IPS-18a (cell line): ENCODE measurements at regions not wholly inside any gene's neighbourhood (a gene's known extent, or its start where the extent isn't known, plus 50 kb on each side); places are given as distances from the start of the nearest gene placed in this dataset.

Experiments used
- H3K27ac ChIP-seq: one replicate; pipeline ENCODE4 v1.5.1; 2013; ENCODE audit warnings: low read length
- H3K27me3 ChIP-seq: one replicate; pipeline ENCODE4 v1.6.1; 2013; ENCODE audit warnings: mild to moderate bottlenecking, low read length; ENCODE audit not compliant: control insufficient read depth, insufficient read depth
- H3K36me3 ChIP-seq: one replicate; pipeline ENCODE4 v1.6.1; 2013; ENCODE audit warnings: low read depth, low read length; ENCODE audit not compliant: control insufficient read depth
- H3K4me1 ChIP-seq: one replicate; pipeline ENCODE4 v1.6.1; 2013; ENCODE audit warnings: low read depth, low read length; ENCODE audit not compliant: control insufficient read depth
- H3K4me3 ChIP-seq: one replicate; pipeline ENCODE4 v1.5.1; 2013; ENCODE audit warnings: low read length
- H3K9ac ChIP-seq: one replicate; pipeline ENCODE4 v1.6.1; 2013; ENCODE audit warnings: mild to moderate bottlenecking, low read length, moderate library complexity
- H3K9me3 ChIP-seq: one replicate; pipeline ENCODE4 v1.6.1; 2013; ENCODE audit warnings: low read depth, low read length; ENCODE audit not compliant: control insufficient read depth

GRCh38 chr5:74332006-74332405 lies 308.5 kb downstream of the ENC1 start:
- H3K9me3 ChIP-seq, result no peaks in the 10 kb centered on the region
- no peaks in the 10 kb centered on the region for H3K27me3 ChIP-seq
- H3K4me3 ChIP-seq, result no peak overlapping the region
- no peak overlapping the region for H3K9ac ChIP-seq
- no peak overlapping the region for H3K27ac ChIP-seq
- no peaks in the 10 kb centered on the region for H3K4me1 ChIP-seq
- no peaks in the 10 kb centered on the region for H3K36me3 ChIP-seq

GRCh38 chr5:74328221-74328630 lies 312.3 kb downstream of the ENC1 start:
- no peaks in the 10 kb centered on the region for H3K36me3 ChIP-seq
- no peak overlapping the region for H3K4me3 ChIP-seq
- no peaks in the 10 kb centered on the region for H3K9me3 ChIP-seq
- H3K9ac ChIP-seq, result no peak overlapping the region
- no peaks in the 10 kb centered on the region for H3K4me1 ChIP-seq
- H3K27me3 ChIP-seq, result no peaks in the 10 kb centered on the region
- no peak overlapping the region for H3K27ac ChIP-seq

DNA sequence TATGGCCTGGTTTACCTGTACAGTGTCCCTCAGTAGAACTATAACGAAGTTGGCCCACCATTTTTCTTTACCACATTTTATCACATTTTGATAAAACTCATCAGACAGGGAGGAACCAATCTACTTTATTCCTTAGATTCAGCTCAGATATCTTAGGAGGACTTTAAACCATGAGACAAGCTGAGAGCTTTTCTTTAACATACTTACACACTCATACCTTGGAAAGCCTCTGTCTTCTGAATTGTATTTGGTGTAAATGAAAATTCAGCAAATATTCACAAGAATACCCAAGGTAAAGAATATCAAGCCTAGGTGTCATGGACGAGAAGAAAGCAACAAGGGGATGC lies 313.2 kb downstream of the ENC1 start:
- Histone ChIP-seq H3K36me3 (no peaks in the 10 kb centered on the region), H3K27ac (no peak overlapping the region), H3K9me3 (no peaks in the 10 kb centered on the region), H3K4me3 (no peak overlapping the region), H3K27me3 (no peaks in the 10 kb centered on the region), H3K9ac (no peak overlapping the region), H3K4me1 (no peaks in the 10 kb centered on the region)

DNA sequence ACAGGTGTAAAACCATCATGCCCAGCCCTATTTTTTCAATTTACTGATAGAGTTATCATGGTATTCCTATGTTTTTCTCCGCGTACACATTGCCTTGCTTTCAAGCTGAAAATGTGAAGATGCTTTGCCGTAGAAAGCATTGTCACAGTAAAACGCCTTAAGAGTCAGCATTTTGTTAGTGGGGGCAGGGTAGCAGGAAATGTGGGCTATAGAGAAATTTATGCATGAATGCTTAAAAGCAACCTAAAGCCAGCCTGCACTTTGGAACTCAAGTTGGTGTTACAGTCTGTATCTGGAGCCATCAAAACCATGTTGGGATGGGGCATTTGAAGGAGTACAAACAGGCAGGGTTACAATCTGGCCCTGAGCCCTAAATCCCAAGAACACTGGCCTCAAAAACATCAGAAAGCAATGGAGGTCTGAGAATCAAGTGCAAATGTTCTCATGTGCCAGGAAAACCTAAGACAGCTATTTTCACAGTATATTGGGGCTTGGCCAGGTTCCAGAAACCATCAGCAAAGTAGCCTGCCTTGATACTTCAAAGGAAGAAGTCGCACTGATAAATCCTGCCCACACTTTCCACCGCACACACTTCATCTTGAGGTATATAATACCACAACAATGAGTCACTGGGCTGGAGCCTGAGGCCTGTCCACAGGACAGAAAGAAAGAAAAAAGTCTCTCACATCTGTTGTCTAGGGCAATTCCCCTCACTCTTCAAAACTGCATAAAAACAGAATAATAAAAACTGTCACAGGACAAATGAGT lies 313.8 kb downstream of the ENC1 start:
- Histone ChIP-seq H3K27me3 (no peaks in the 10 kb centered on the region), H3K27ac (no peak overlapping the region), H3K9me3 (no peaks in the 10 kb centered on the region), H3K4me3 (no peak overlapping the region), H3K4me1 (no peaks in the 10 kb centered on the region), H3K9ac (no peak overlapping the region), H3K36me3 (no peaks in the 10 kb centered on the region)

DNA sequence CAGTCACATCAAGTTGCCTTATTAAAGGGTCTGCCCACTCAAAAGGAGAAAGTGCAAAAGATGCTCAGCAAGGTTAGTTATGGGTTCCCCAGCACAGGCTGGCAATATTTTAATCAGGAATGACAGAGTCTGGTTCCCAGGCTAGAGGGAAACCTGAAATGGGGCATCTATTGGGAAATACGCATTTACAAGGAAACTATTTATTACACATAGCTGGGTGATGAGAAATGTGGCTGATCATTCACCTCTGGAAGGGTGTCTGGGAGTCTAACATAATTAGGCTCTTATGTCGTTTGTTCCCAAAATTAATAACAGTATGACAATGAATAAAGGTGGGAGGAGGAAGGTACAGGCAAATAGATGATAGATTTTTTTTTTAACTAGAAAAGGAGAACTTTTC lies 314.7 kb downstream of the ENC1 start:
- Histone ChIP-seq H3K27ac (no peak overlapping the region), H3K36me3 (no peaks in the 10 kb centered on the region)

GRCh38 chr5:74324556-74324955 lies 316.0 kb downstream of the ENC1 start:
- H3K27me3 ChIP-seq, result no peaks in the 10 kb centered on the region
- no peak overlapping the region for H3K9ac ChIP-seq
- H3K36me3 ChIP-seq, result no peaks in the 10 kb centered on the region
- no peaks in the 10 kb centered on the region for H3K9me3 ChIP-seq
- no peak overlapping the region for H3K27ac ChIP-seq
- no peak overlapping the region for H3K4me3 ChIP-seq
- H3K4me1 ChIP-seq, result no peaks in the 10 kb centered on the region

More for the DNA sequence above, 314.7 kb downstream of the ENC1 start:
- Histone ChIP-seq H3K9ac (no peak overlapping the region), H3K27me3 (no peaks in the 10 kb centered on the region), H3K4me1 (no peaks in the 10 kb centered on the region), H3K4me3 (no peak overlapping the region), H3K9me3 (no peaks in the 10 kb centered on the region)

- no peak overlapping the region for H3K27ac ChIP-seq
- no peak overlapping the region for H3K9ac ChIP-seq
- no peaks in the 10 kb centered on the region for H3K36me3 ChIP-seq
- H3K4me3 ChIP-seq, result no peak overlapping the region
- H3K9me3 ChIP-seq, result no peaks in the 10 kb centered on the region
- no peaks in the 10 kb centered on the region for H3K4me1 ChIP-seq
- no peaks in the 10 kb centered on the region for H3K27me3 ChIP-seq
Observed at GRCh38 chr5:74322944-74323343, 317.6 kb downstream of the ENC1 start.

DNA sequence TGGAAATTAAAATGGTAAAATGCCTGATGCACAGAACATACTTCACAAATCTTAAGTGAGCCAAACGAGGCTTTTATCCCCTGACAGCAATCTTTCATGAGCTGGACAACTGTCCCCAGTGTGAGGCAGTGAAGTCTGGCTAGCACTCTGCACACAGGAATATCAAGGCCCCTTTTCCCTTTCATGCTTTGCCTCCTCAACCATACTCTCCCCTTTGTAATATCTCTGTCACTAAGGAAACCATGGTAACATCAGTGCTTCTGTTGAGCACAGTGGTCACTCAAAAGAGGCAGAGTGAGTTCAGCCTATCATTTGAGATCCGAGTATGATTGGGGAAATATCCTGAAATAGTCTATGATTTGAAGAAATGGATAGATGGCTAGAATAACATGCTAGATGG lies 318.3 kb downstream of the ENC1 start:
- no peaks in the 10 kb centered on the region for H3K27me3 ChIP-seq

GRCh38 chr5:74321326-74321725 lies 319.2 kb downstream of the ENC1 start:
- Histone ChIP-seq H3K9me3 (no peaks in the 10 kb centered on the region), H3K27me3 (no peaks in the 10 kb centered on the region), H3K27ac (no peak overlapping the region), H3K4me3 (no peak overlapping the region), H3K9ac (no peak overlapping the region), H3K4me1 (no peaks in the 10 kb centered on the region), H3K36me3 (no peaks in the 10 kb centered on the region)

More for the DNA sequence above, 318.3 kb downstream of the ENC1 start:
- no peaks in the 10 kb centered on the region for H3K36me3 ChIP-seq
- no peaks in the 10 kb centered on the region for H3K9me3 ChIP-seq
- H3K27ac ChIP-seq, result no peak overlapping the region
- no peaks in the 10 kb centered on the region for H3K4me1 ChIP-seq
- H3K4me3 ChIP-seq, result no peak overlapping the region
- no peak overlapping the region for H3K9ac ChIP-seq

DNA sequence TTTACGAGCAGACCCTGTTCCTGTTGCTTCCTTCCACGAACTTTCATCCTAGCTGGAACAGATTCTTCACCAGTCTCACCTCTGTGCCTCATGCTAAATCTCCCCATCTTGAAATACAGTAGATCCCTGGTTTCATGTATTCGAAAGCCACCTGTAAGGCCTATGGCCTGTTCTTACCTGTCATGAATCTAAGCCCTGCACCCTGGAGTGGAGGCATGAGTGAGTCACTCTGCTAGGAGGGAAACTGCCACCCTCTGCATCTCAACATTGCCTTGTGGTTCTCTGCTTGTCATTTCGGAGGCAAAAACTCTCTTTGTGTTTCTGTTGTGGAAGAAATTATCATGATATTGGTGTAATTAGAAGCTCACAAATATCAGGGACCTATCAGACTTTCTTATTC lies 320.0 kb downstream of the ENC1 start:
- Histone ChIP-seq H3K4me1 (no peaks in the 10 kb centered on the region), H3K27me3 (no peaks in the 10 kb centered on the region), H3K27ac (no peak overlapping the region), H3K9me3 (no peaks in the 10 kb centered on the region), H3K9ac (no peak overlapping the region), H3K4me3 (no peak overlapping the region), H3K36me3 (no peaks in the 10 kb centered on the region)

GRCh38 chr5:74319076-74319475 lies 321.5 kb downstream of the ENC1 start:
- Histone ChIP-seq H3K4me1 (no peaks in the 10 kb centered on the region), H3K9me3 (no peaks in the 10 kb centered on the region), H3K4me3 (no peak overlapping the region), H3K36me3 (no peaks in the 10 kb centered on the region), H3K27ac (no peak overlapping the region), H3K9ac (no peak overlapping the region), H3K27me3 (no peaks in the 10 kb centered on the region)

DNA sequence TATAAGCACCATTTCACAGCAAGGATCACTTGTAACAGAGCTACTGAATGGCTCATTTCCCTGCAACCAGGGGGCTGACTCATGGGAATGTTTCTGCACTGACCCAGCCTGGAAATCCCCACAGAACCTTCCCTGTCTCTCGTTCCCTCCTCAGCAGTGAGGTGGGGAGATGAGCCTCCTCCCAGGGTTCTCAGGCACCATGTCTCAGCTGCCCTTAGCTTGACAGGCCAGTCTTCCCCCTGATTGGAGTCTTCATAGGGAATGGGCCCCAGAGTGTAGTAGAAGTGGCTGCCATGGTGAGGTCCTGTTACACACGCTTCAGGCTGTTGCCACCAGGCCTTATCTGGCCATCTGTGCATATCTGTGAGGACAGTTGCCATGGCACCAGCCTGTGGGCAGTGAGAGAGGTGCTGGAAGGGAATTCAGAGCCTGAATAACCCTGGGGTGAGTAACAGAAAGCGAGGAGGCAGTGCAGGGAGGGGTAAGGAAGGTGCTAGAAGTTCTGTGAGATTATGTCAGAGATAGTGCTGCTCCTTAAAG lies 324.4 kb downstream of the ENC1 start:
- Histone ChIP-seq H3K36me3 (no peaks in the 10 kb centered on the region), H3K27ac (no peak overlapping the region), H3K4me3 (no peak overlapping the region), H3K9ac (no peak overlapping the region), H3K27me3 (no peaks in the 10 kb centered on the region), H3K4me1 (no peaks in the 10 kb centered on the region), H3K9me3 (no peaks in the 10 kb centered on the region)
